ENCODE measurements at regions not wholly inside any gene's neighbourhood (a gene's known extent, or its start where the extent isn't known, plus 50 kb on each side); places are given as distances from the start of the nearest gene placed in this dataset.

GRCh38 chr20:52684905-52685304 is 287.3 kb upstream of the TSHZ2 start:
- Histone ChIP-seq H3K4me3 (no peak overlapping the region), H3K79me2 (ENCODE audit: control insufficient read depth, insufficient read depth, low read length) (no peaks in the 10 kb centered on the region), H2AFZ (ENCODE audit: control insufficient read depth, low read depth, low read length) (no peak overlapping the region), H3K36me3 (ENCODE audit: control insufficient read depth in 2 of 2, insufficient read depth in 2 of 2, low read length in 1 of 2) (no peaks in the 10 kb centered on the region), H3K9me3 (replicated peaks; ENCODE audit: control insufficient read depth, insufficient read depth, low read length) (no peaks in the 10 kb centered on the region), H3K27ac (ENCODE audit: control insufficient read depth, insufficient read depth) (no peak overlapping the region), H3K27me3 (replicated peaks in 1 of 2; ENCODE audit: control insufficient read depth in 2 of 2, insufficient read depth in 2 of 2, low read length in 1 of 2) (no peaks in the 10 kb centered on the region), H3K4me2 (ENCODE audit: control insufficient read depth, insufficient read depth) (no peak overlapping the region), H3K4me1 (ENCODE audit: control insufficient read depth, insufficient read depth, low read length) (no peaks in the 10 kb centered on the region), H3K9ac (ENCODE audit: control insufficient read depth, insufficient read depth, low read length) (no peak overlapping the region), H4K20me1 (ENCODE audit: control insufficient read depth, insufficient read depth) (no peaks in the 10 kb centered on the region)
- FAIRE-seq: no peak
- RAD21 ChIA-PET (ENCODE audit: unreplicated experiment): no interaction called here
- no peak for ATAC-seq
- POLR2A ChIA-PET: no interaction called here
- BruUV-seq (replicated peaks): no TSS peak
- no peak for DNase-seq (ENCODE audit: low read depth, low spot score)
- SMC1A ChIA-PET (ENCODE audit: uncharacterized antibody, unreplicated experiment): no interaction called here
- intact Hi-C loops (cut with micrococcal nuclease; ENCODE audit: unreplicated experiment) (no loop called here), in situ Hi-C loops (cut with MboI) (no loop called here)
- CTCF ChIA-PET: no interaction called here
- 18% methylated on average over 5 of the region's 5 CpGs for WGBS (ENCODE audit: insufficient coverage, insufficient replicate concordance, low lambda C conversion rate, missing lambda C conversion rate)
- TF ChIP-seq BCL11A (IDR thresholded peaks at IDR 0.05; ENCODE audit: low read depth, low read length) (no peak), RAD51 (IDR thresholded peaks at IDR 0.05) (no peak), TBL1XR1 (IDR thresholded peaks at IDR 0.05; ENCODE audit: low read depth, low read length) (no peak), RB1 (IDR thresholded peaks at IDR 0.05; ENCODE audit: borderline replicate concordance) (no peak), YY1 (IDR thresholded peaks at IDR 0.05; ENCODE audit: low read depth, low read length) (no peak), RELA (IDR thresholded peaks at IDR 0.05; ENCODE audit: borderline replicate concordance, partially characterized antibody) (no peak), ZBED1 (IDR thresholded peaks at IDR 0.05; ENCODE audit: borderline replicate concordance) (no peak)
- TF ChIP-seq, protein P1, sequence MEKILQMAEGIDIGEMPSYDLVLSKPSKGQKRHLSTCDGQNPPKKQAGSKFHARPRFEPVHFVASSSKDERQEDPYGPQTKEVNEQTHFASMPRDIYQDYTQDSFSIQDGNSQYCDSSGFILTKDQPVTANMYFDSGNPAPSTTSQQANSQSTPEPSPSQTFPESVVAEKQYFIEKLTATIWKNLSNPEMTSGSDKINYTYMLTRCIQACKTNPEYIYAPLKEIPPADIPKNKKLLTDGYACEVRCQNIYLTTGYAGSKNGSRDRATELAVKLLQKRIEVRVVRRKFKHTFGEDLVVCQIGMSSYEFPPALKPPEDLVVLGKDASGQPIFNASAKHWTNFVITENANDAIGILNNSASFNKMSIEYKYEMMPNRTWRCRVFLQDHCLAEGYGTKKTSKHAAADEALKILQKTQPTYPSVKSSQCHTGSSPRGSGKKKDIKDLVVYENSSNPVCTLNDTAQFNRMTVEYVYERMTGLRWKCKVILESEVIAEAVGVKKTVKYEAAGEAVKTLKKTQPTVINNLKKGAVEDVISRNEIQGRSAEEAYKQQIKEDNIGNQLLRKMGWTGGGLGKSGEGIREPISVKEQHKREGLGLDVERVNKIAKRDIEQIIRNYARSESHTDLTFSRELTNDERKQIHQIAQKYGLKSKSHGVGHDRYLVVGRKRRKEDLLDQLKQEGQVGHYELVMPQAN (conservative IDR thresholded peaks at IDR 0.05): no peak
- TF ChIP-seq, protein P2, sequence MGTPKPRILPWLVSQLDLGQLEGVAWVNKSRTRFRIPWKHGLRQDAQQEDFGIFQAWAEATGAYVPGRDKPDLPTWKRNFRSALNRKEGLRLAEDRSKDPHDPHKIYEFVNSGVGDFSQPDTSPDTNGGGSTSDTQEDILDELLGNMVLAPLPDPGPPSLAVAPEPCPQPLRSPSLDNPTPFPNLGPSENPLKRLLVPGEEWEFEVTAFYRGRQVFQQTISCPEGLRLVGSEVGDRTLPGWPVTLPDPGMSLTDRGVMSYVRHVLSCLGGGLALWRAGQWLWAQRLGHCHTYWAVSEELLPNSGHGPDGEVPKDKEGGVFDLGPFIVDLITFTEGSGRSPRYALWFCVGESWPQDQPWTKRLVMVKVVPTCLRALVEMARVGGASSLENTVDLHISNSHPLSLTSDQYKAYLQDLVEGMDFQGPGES (IDR thresholded peaks at IDR 0.05): no peak

Measured in GM12878 (cell line).